GM12878 (cell line): ENCODE measurements at regions not wholly inside any gene's neighbourhood (a gene's known extent, or its start where the extent isn't known, plus 50 kb on each side); places are given as distances from the start of the nearest gene placed in this dataset.

ENCODE experiments used
- ATAC-seq: fragments of 200-7000 bp; cut with Tn5 transposase; 3 replicates; pipeline ENCODE4 v1.9.1; 2020; ENCODE audit warnings: mild to moderate bottlenecking, moderate library complexity
- BruUV-seq: library from RNA; stranded (reverse); fragments of 400-500 nt; replicated peaks from 2 replicates; lab custom pipeline; 2021; lab: Mats Ljungman, UMichigan
- CTCF ChIA-PET: fragments of 300-600 bp; sonication (Branson Sonifier 250); formaldehyde crosslinking; extraction: SDS; loops from one replicate; lab custom pipeline; 2021; ENCODE audit warnings: inconsistent platforms; lab: Yijun Ruan, JAX
- POLR2A ChIA-PET: fragments of 350-600 bp; formaldehyde crosslinking; extraction: SDS; loops from one replicate; lab custom pipeline; 2021; ENCODE audit warnings: inconsistent platforms; lab: Charles Lee
- RAD21 ChIA-PET: fragments of 300-600 bp; sonication (Branson Sonifier 250); formaldehyde crosslinking; loops from one replicate; lab custom pipeline; 2023; ENCODE audit warnings: antibody characterized with exemption; ENCODE audit not compliant: unreplicated experiment; lab: Charles Lee
- SMC1A ChIA-PET: fragments of 300-600 bp; sonication (Branson Sonifier 250); formaldehyde crosslinking; loops from one replicate; lab custom pipeline; 2023; ENCODE audit not compliant: unreplicated experiment, uncharacterized antibody; lab: Charles Lee
- DNase-seq: peaks from one replicate; pipeline ENCODE4 v3.0.0-alpha.2; 2011; ENCODE audit warnings: low read depth, low spot score
- FAIRE-seq: peaks from 3 replicates; lab custom pipeline; 2011; peaks lifted over from hg19 to GRCh38; lab: Jason Lieb, UNC
- H2AFZ ChIP-seq: 2 replicates; pipeline ENCODE4 v1.6.0; 2011; ENCODE audit warnings: low read depth, low read length, control low read depth; ENCODE audit not compliant: control insufficient read depth
- H3K27ac ChIP-seq: 2 replicates; pipeline ENCODE4 v1.5.1; 2011; ENCODE audit warnings: control low read depth; ENCODE audit not compliant: control insufficient read depth, insufficient read depth
- H3K27me3 ChIP-seq, 2 experiments: replicated peaks in 1 of 2; 2 replicates each; pipeline versions ENCODE4 v1.6.0 to v1.6.1; 2011; ENCODE audit warnings: low read length in 1 of 2; ENCODE audit not compliant: control insufficient read depth in 2 of 2, insufficient read depth in 2 of 2
- H3K36me3 ChIP-seq, 2 experiments: 2 replicates each; pipeline ENCODE4 v1.5.1; 2011; ENCODE audit warnings: low read length in 1 of 2; ENCODE audit not compliant: control insufficient read depth in 2 of 2, insufficient read depth in 2 of 2
- H3K4me1 ChIP-seq: 2 replicates; pipeline ENCODE4 v1.6.1; 2011; ENCODE audit warnings: mild to moderate bottlenecking, low read length, moderate library complexity, mixed read lengths; ENCODE audit not compliant: control insufficient read depth, insufficient read depth
- H3K4me2 ChIP-seq: 2 replicates; pipeline ENCODE4 v1.6.0; 2011; ENCODE audit warnings: control low read depth; ENCODE audit not compliant: control insufficient read depth, insufficient read depth
- H3K4me3 ChIP-seq: fragments of 200-600 bp; sonication (generic); 2 replicates; pipeline ENCODE4 v1.5.1; 2016
- H3K79me2 ChIP-seq: 2 replicates; pipeline ENCODE4 v1.6.0; 2011; ENCODE audit warnings: low read length; ENCODE audit not compliant: control insufficient read depth, insufficient read depth
- H3K9ac ChIP-seq: 2 replicates; pipeline ENCODE4 v1.8.0; 2011; ENCODE audit warnings: low read length, control low read depth, mixed read lengths; ENCODE audit not compliant: control insufficient read depth, insufficient read depth
- H3K9me3 ChIP-seq: replicated peaks from 3 replicates; pipeline ENCODE4 v1.5.1; 2011; ENCODE audit warnings: mild to moderate bottlenecking, low read length; ENCODE audit not compliant: control insufficient read depth, insufficient read depth
- H4K20me1 ChIP-seq: 2 replicates; pipeline ENCODE4 v1.6.0; 2011; ENCODE audit not compliant: control insufficient read depth, insufficient read depth
- BMI1 ChIP-seq: fragments of 450-650 bp; IDR thresholded peaks from 2 replicates; pipeline ENCODE4 v1.6.1; 2016; ENCODE audit warnings: mild to moderate bottlenecking, moderate library complexity, borderline replicate concordance
- E2F8 ChIP-seq: fragments of 450-650 bp; IDR thresholded peaks from 2 replicates; pipeline ENCODE4 v1.6.1; 2018; ENCODE audit warnings: mild to moderate bottlenecking, low read depth, moderate library complexity; ENCODE audit not compliant: partially characterized antibody
- E4F1 ChIP-seq: fragments of 450-650 bp; IDR thresholded peaks from 2 replicates; pipeline ENCODE4 v1.6.1; 2018; ENCODE audit warnings: borderline replicate concordance, mild to moderate bottlenecking; ENCODE audit not compliant: partially characterized antibody
- EED ChIP-seq: sonication (generic); IDR thresholded peaks from 2 replicates; pipeline ENCODE4 v1.6.1; 2016; ENCODE audit warnings: antibody characterized with exemption, low read depth
- IRF5 ChIP-seq: fragments of 450-650 bp; IDR thresholded peaks from 2 replicates; pipeline ENCODE4 v1.6.1; 2017; ENCODE audit warnings: borderline replicate concordance
- MYC ChIP-seq: IDR thresholded peaks from 2 replicates; pipeline ENCODE4 v1.6.1; 2011; ENCODE audit warnings: mild to moderate bottlenecking, low read length, moderate library complexity, inconsistent platforms; ENCODE audit not compliant: insufficient read depth, insufficient replicate concordance, insufficient read length, severe bottlenecking
- NFIC ChIP-seq: IDR thresholded peaks from 2 replicates; pipeline ENCODE4 v1.6.1; 2012; ENCODE audit warnings: low read depth, mild to moderate bottlenecking, inconsistent platforms, low read length, moderate library complexity
- NFYA ChIP-seq: IDR thresholded peaks from 2 replicates; pipeline ENCODE4 v1.6.1; 2011; ENCODE audit warnings: low read depth, mild to moderate bottlenecking, low read length, improper control_type of control experiment, borderline replicate concordance
- NFYB ChIP-seq: IDR thresholded peaks from 2 replicates; pipeline ENCODE4 v1.6.1; 2011; ENCODE audit warnings: low read depth, mild to moderate bottlenecking, low read length, improper control_type of control experiment, moderate library complexity; ENCODE audit not compliant: insufficient read depth
- RAD21 ChIP-seq: IDR thresholded peaks from 2 replicates; pipeline ENCODE4 v1.6.1; 2011; ENCODE audit warnings: mild to moderate bottlenecking, low read depth, low read length, moderate library complexity; ENCODE audit not compliant: insufficient read depth
- RB1 ChIP-seq: fragments of 450-650 bp; formaldehyde crosslinking; IDR thresholded peaks from 2 replicates; pipeline ENCODE4 v1.6.1; 2017; ENCODE audit warnings: mild to moderate bottlenecking, borderline replicate concordance
- RBBP5 ChIP-seq: fragments of 200-600 bp; sonication (generic); conservative IDR thresholded peaks from 2 replicates; pipeline ENCODE4 v1.6.1; 2016
- TBL1XR1 ChIP-seq: IDR thresholded peaks from 2 replicates; pipeline ENCODE4 v1.6.1; 2012; ENCODE audit warnings: low read depth, low read length, improper control_type of control experiment
- WRNIP1 ChIP-seq: IDR thresholded peaks from 2 replicates; pipeline ENCODE4 v1.6.1; 2011; ENCODE audit warnings: low read depth, low read length, improper control_type of control experiment, borderline replicate concordance
- ZNF217 ChIP-seq: fragments of 450-650 bp; IDR thresholded peaks from 2 replicates; pipeline ENCODE4 v1.6.1; 2017; ENCODE audit warnings: antibody characterized with exemption, mild to moderate bottlenecking
- WGBS: methylation state at CpG from one replicate; pipeline ENCODE4 v1.1.6; 2016; ENCODE audit warnings: low lambda C conversion rate; ENCODE audit not compliant: insufficient replicate concordance, insufficient coverage; ENCODE audit errors: missing lambda C conversion rate; 5-methylcytosine and 5-hydroxymethylcytosine counted together
- in situ Hi-C: fragments of 300-500 bp; cut with MboI; formaldehyde crosslinking; loops from 9 replicates; pipeline ENCODE4 v1.14.3; 2018; ENCODE audit warnings: mixed read lengths
- intact Hi-C: fragments of 100-400 bp; cut with micrococcal nuclease; formaldehyde crosslinking; loops from one replicate; pipeline ENCODE4 v1.14.2; 2022; ENCODE audit not compliant: unreplicated experiment
- TF ChIP-seq, protein P1 (sequence below): fragments of 450-650 bp; IDR thresholded peaks from 2 replicates; pipeline ENCODE4 v1.6.1; 2017; ENCODE audit warnings: low read depth, mild to moderate bottlenecking, moderate library complexity

DNA sequence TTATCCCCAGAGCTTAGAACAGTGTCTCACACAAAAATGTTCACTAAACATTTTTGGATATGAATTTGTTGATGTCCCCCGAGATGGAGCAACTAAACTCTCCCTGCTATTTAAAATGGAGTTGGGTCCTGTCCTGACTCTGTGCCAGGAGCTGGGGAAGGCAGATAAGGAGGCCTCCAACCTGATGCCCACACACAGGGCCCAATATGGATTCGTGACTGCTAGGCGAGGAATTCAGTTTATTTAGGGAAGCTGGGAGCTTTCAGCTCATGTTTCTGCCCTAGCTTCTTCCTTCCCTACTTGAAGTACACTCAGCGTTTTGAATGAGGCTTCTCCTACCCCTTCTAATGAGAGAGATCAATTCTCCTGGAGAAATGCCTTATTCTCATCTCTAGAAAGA, 373.0 kb upstream of the LARGE1 start:
- Histone ChIP-seq H3K4me3 (no peak overlapping the region), H3K9ac (no peak overlapping the region), H3K27ac (no peak overlapping the region), H3K36me3 (no peaks in the 10 kb centered on the region), H3K79me2 (no peaks in the 10 kb centered on the region), H4K20me1 (no peaks in the 10 kb centered on the region), H3K4me1 (no peaks in the 10 kb centered on the region), H3K4me2 (no peak overlapping the region), H3K27me3 (no peaks in the 10 kb centered on the region), H2AFZ (no peak overlapping the region), H3K9me3 (no peaks in the 10 kb centered on the region)
- in situ Hi-C loops (no loop called here), intact Hi-C loops (no loop called here)
- RAD21 ChIA-PET: no interaction called here
- ATAC-seq (no peak), DNase-seq (no peak), FAIRE-seq (no peak)
- BruUV-seq: no TSS peak
- CTCF ChIA-PET: no interaction called here
- SMC1A ChIA-PET: no interaction called here
- WGBS: 0% methylated on average over 4 of the region's 4 CpGs
- POLR2A ChIA-PET: no interaction called here
- TF ChIP-seq MYC: no peak
- TF ChIP-seq WRNIP1: no peak
- no peak for TF ChIP-seq IRF5
- TF ChIP-seq NFYB: no peak
- TF ChIP-seq, protein P1, sequence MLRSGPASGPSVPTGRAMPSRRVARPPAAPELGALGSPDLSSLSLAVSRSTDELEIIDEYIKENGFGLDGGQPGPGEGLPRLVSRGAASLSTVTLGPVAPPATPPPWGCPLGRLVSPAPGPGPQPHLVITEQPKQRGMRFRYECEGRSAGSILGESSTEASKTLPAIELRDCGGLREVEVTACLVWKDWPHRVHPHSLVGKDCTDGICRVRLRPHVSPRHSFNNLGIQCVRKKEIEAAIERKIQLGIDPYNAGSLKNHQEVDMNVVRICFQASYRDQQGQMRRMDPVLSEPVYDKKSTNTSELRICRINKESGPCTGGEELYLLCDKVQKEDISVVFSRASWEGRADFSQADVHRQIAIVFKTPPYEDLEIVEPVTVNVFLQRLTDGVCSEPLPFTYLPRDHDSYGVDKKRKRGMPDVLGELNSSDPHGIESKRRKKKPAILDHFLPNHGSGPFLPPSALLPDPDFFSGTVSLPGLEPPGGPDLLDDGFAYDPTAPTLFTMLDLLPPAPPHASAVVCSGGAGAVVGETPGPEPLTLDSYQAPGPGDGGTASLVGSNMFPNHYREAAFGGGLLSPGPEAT: no peak
- TF ChIP-seq RB1: no peak
- no peak for TF ChIP-seq RAD21
- no peak for TF ChIP-seq E2F8
- TF ChIP-seq NFYA: no peak
- no peak for TF ChIP-seq E4F1
- TF ChIP-seq RBBP5: no peak
- TF ChIP-seq NFIC: no peak
- no peak for TF ChIP-seq TBL1XR1
- no peak for TF ChIP-seq ZNF217
- TF ChIP-seq BMI1: no peak
- no peak for TF ChIP-seq EED
